ENCODE measurements at regions not wholly inside any gene's neighbourhood (a gene's known extent, or its start where the extent isn't known, plus 50 kb on each side); places are given as distances from the start of the nearest gene placed in this dataset.

GRCh38 chr12:30428098-30428497 lies 267.6 kb downstream of the IPO8 start:
- H3K36me3 ChIP-seq (ENCODE audit: control insufficient read depth, insufficient read depth, low read length), result no peaks in the 10 kb centered on the region
- Mint-ChIP-seq H3K9me3 (peaks cover 5 to 9% of the 10 kb centered on the region in 2 donors), H3K27me3 (ENCODE audit: low read depth in 2 of 2) (no peaks in the 10 kb centered on the region), H3K36me3 (no peaks in the 10 kb centered on the region), H3K4me1 (no peaks in the 10 kb centered on the region), H3K27ac (no peak overlapping the region), H3K4me3 (no peak overlapping the region)
- WGBS (ENCODE audit: insufficient coverage), result 60% methylated on average over 1 of the region's 1 CpG
- no peaks in the 10 kb centered on the region for H3K27me3 ChIP-seq (ENCODE audit: control insufficient read depth, insufficient read depth, low read length)
- intact Hi-C loops (cut with micrococcal nuclease), result no loop called here
- H3K9me3 ChIP-seq (ENCODE audit: control insufficient read depth, insufficient read depth, low read length), result peaks cover 8% of the 10 kb centered on the region
- TF ChIP-seq, protein P1, sequence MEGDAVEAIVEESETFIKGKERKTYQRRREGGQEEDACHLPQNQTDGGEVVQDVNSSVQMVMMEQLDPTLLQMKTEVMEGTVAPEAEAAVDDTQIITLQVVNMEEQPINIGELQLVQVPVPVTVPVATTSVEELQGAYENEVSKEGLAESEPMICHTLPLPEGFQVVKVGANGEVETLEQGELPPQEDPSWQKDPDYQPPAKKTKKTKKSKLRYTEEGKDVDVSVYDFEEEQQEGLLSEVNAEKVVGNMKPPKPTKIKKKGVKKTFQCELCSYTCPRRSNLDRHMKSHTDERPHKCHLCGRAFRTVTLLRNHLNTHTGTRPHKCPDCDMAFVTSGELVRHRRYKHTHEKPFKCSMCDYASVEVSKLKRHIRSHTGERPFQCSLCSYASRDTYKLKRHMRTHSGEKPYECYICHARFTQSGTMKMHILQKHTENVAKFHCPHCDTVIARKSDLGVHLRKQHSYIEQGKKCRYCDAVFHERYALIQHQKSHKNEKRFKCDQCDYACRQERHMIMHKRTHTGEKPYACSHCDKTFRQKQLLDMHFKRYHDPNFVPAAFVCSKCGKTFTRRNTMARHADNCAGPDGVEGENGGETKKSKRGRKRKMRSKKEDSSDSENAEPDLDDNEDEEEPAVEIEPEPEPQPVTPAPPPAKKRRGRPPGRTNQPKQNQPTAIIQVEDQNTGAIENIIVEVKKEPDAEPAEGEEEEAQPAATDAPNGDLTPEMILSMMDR (IDR thresholded peaks at IDR 0.05), result no peak
- ATAC-seq, result no peak
- no peak overlapping the region for H3K4me3 ChIP-seq (ENCODE audit: low read length)
- no peaks in the 10 kb centered on the region for H3K4me1 ChIP-seq (ENCODE audit: control insufficient read depth, insufficient read depth, low read length)
- H3K27ac ChIP-seq (ENCODE audit: low read length), result no peak overlapping the region
- DNase-seq, result no peak

DNA sequence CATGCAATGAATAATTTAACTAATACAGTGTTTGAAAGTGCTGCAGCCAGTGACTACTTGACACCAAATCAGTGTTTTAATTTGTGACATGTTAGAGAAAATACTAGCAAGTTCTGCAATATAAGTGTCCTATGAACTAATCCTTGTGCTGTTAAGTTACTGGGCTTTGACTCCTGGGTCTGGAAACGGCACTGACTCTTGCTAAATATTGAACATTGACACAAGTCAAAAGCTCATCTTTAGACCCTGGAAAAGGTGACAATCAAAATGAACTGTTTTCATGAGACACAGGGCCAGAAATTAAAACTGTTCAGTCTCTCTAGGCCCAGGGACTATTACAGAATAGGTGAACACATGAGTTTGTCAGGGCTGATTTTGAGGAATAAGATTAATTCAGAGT lies 268.1 kb downstream of the IPO8 start:
- H3K27ac ChIP-seq (ENCODE audit: low read length), result no peak overlapping the region

DNA sequence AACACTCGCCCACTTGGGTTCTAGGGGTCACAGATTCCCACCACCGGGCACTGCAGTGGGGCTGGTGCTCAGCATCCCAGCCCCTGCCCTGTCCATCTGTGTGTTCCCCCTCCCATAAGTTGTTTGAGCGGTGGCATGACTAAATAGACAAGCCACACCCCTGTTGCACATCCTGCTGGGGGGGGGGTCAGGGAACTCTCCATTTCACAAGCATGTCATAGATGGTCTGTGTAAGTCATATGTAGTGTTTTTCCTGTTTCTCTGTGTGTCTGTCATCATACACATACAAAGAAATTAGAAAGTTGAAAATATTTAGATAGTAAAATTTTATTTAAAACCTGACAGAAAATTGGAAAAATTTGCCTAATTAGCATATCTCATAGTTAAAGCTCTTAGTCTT lies 270.2 kb downstream of the IPO8 start:
- TF ChIP-seq, protein P1 (IDR thresholded peaks at IDR 0.05), result no peak
- H3K4me3 ChIP-seq (ENCODE audit: low read length), result no peak overlapping the region
- H3K9me3 ChIP-seq (ENCODE audit: control insufficient read depth, insufficient read depth, low read length), result peaks cover 8% of the 10 kb centered on the region
- H3K36me3 ChIP-seq (ENCODE audit: control insufficient read depth, insufficient read depth, low read length), result no peaks in the 10 kb centered on the region
- DNase-seq (no peak), ATAC-seq (no peak)
- no peaks in the 10 kb centered on the region for H3K36me3 Mint-ChIP-seq
- no peaks in the 10 kb centered on the region for H3K27me3 Mint-ChIP-seq (ENCODE audit: low read depth in 2 of 2)
- no peak overlapping the region for H3K27ac Mint-ChIP-seq
- peaks cover 3 to 9% of the 10 kb centered on the region in 2 donors for H3K9me3 Mint-ChIP-seq
- WGBS (ENCODE audit: insufficient coverage), result 62% methylated on average over 3 of the region's 3 CpGs
- no peaks in the 10 kb centered on the region for H3K4me1 ChIP-seq (ENCODE audit: control insufficient read depth, insufficient read depth, low read length)
- intact Hi-C loops (cut with micrococcal nuclease), result no loop called here
- H3K27me3 ChIP-seq (ENCODE audit: control insufficient read depth, insufficient read depth, low read length), result no peaks in the 10 kb centered on the region
- H3K27ac ChIP-seq (ENCODE audit: low read length), result no peak overlapping the region
- H3K4me3 Mint-ChIP-seq, result no peak overlapping the region
- no peaks in the 10 kb centered on the region for H3K4me1 Mint-ChIP-seq

More for the DNA sequence above, 268.1 kb downstream of the IPO8 start:
- H3K27ac Mint-ChIP-seq, result no peak overlapping the region
- no peaks in the 10 kb centered on the region for H3K27me3 Mint-ChIP-seq (ENCODE audit: low read depth in 2 of 2)
- ATAC-seq, result no peak
- Histone ChIP-seq H3K27me3 (ENCODE audit: control insufficient read depth, insufficient read depth, low read length) (no peaks in the 10 kb centered on the region), H3K9me3 (ENCODE audit: control insufficient read depth, insufficient read depth, low read length) (peaks cover 8% of the 10 kb centered on the region), H3K36me3 (ENCODE audit: control insufficient read depth, insufficient read depth, low read length) (no peaks in the 10 kb centered on the region), H3K4me3 (ENCODE audit: low read length) (no peak overlapping the region), H3K4me1 (ENCODE audit: control insufficient read depth, insufficient read depth, low read length) (no peaks in the 10 kb centered on the region)
- intact Hi-C loops (cut with micrococcal nuclease), result no loop called here
- H3K36me3 Mint-ChIP-seq, result no peaks in the 10 kb centered on the region
- no peak for DNase-seq
- H3K9me3 Mint-ChIP-seq, result peaks cover 5 to 9% of the 10 kb centered on the region in 2 donors
- H3K4me3 Mint-ChIP-seq, result no peak overlapping the region
- H3K4me1 Mint-ChIP-seq, result no peaks in the 10 kb centered on the region
- WGBS (ENCODE audit: insufficient coverage), result 55% methylated on average over 1 of the region's 1 CpG
- TF ChIP-seq, protein P1 (IDR thresholded peaks at IDR 0.05), result no peak

DNA sequence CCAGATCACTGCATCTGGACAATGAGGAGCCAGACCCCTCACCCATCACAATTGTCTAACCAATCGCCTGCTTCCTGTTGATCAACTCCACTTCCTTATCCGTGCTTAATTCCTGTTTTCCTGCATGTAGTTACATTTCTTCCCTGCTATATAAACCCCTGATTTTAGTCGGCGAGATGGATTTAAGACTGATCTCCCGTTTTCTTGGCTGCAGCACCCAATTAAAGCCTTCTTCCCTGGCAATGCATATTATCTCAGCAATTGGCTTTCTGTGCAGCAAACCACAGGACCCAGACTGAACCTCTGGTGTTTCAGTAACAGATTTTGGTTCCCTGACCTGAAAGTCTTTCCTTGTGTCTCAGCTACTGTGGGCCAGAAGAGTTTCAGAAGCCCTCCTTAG lies 272.3 kb downstream of the IPO8 start:
- Histone ChIP-seq H3K4me1 (ENCODE audit: control insufficient read depth, insufficient read depth, low read length) (no peaks in the 10 kb centered on the region), H3K36me3 (ENCODE audit: control insufficient read depth, insufficient read depth, low read length) (no peaks in the 10 kb centered on the region), H3K4me3 (ENCODE audit: low read length) (no peak overlapping the region), H3K27ac (ENCODE audit: low read length) (no peak overlapping the region), H3K9me3 (ENCODE audit: control insufficient read depth, insufficient read depth, low read length) (peaks cover 8% of the 10 kb centered on the region), H3K27me3 (ENCODE audit: control insufficient read depth, insufficient read depth, low read length) (no peaks in the 10 kb centered on the region)
- DNase-seq, result no peak
- Mint-ChIP-seq H3K4me1 (no peaks in the 10 kb centered on the region), H3K4me3 (no peak overlapping the region), H3K36me3 (no peaks in the 10 kb centered on the region), H3K9me3 (peaks cover 6 to 9% of the 10 kb centered on the region in 2 donors), H3K27me3 (ENCODE audit: low read depth in 2 of 2) (no peaks in the 10 kb centered on the region), H3K27ac (no peak overlapping the region)
- ATAC-seq, result no peak
- intact Hi-C loops (cut with micrococcal nuclease), result no loop called here
- TF ChIP-seq, protein P1 (IDR thresholded peaks at IDR 0.05), result no peak
- WGBS (ENCODE audit: insufficient coverage), result 76% methylated on average over 5 of the region's 5 CpGs

All from natural killer cell (primary cell).